ENCODE measurements at regions not wholly inside any gene's neighbourhood (a gene's known extent, or its start where the extent isn't known, plus 50 kb on each side); places are given as distances from the start of the nearest gene placed in this dataset.

DNA sequence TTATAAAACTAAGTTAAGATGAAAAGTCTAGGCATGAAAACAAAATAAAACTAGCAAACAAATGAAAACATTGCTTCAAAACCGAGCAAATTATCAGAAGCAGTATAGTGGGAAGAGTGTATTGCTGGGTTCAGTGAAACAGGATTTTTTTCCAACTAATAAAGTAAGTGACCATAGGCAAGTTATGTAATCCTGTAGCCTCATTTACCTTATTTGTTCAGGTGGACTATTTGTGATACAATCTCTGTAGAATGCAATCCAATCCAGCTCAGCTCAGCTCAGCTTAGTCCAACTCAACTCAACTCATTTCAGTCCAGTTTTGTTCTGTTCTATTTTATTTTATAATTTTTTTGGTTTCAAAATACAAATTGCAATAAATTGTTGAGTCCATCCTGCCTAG is 276.7 kb upstream of the LRIG3 start:
- no peak for FAIRE-seq

DNA sequence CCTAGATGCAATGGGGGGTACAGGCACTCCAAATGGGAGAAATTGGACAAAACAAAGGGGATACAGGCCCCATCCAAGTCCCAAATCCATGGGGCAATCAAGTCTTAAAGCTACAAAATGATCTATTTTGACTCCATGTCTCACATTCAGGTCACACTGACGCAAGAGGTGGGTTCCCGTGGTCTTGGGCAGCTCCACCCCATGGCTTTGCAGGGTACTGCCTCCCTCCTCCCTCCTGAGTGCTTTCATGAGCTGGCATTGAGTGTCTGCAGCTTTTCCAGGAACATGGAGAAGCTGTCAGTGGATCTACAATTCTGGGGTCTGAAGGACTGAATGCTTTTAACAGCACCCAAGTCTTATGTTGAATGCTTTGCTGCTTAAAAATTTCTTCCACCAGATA is 274.5 kb upstream of the LRIG3 start:
- no peak for FAIRE-seq

DNA sequence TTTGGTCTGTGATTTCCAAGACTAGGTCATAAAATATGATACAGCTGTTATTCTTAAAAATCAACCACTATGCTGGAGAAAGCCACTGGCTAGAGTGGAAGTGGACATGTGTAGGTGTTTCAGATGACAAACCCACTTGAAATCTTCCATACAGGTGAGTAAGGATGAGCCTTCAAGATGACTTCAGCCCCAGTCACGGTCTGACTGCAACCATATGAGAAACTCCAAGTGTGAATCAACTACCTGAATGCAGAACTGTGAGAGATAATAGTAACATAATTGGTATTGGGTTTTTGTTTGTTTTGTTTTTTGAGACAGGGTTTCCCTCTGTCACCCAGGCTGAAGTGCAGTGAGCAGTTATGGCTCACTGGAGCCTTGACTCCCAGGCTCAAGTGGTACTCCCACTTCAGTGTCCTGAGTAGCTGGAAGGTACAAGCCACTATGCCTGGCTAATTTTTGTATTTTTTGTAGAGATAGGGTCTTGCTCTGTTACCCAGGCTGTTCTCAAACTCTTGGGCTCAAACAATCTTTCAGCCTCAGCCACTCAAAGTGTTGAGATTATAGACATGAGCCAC is 273.3 kb upstream of the LRIG3 start:
- FAIRE-seq: no peak

DNA sequence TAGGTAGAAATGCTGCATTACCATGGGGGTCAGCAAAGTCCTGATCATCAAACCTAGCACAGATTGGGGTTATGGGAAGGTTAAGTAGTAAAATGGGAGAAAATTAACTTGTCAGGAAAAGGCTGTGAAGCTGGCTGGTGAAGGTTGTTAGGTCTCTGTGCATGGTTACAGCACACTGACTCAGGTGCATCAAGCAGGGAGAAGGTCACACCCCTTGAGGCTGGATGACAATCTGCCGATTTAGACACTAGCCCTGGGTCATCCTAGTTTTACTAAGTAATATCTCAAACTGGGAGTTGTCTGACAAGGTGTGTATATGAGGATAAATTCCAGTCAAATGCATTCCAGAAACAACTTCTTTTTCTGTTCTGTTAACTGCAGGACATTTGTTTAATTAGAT is 271.1 kb upstream of the LRIG3 start:
- no peak for FAIRE-seq

DNA sequence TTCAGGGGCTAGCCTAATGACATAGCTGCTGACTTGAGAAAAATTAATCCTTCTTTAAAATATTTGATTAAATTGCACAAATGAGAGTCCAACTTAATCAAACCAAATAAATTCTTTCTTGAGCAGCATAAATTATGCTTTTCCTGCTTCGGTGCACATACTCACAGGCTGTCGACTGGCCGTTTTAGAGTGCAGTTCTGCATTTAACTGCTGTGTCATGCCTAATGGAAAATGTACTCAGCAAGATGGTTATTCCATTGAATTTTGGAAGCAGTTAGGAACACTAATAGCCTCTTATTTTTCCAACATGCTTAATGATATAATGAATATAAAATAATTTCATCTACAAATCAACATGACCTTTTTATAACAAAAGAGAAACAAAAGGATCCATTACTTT is 266.1 kb upstream of the LRIG3 start:
- no peak for FAIRE-seq

DNA sequence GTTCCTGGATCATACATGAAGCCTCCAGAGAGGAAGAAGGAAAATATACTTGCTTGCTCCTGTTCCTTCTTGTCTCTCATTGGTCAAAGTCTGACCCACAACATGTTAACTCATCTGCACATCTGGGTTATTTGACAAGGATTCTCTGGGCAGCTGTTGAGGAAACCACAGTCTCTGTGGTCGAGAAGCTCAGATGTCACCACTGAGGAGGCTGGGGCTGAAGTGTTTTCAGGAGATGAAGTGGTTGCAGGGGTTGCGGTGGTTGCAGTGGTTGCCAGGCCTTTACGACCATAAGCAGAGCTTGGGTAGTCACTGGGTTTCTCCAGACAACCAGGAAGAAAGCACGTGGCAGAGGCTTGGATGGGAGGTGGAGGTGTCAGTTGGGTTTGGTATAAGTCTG is 265.0 kb upstream of the LRIG3 start:
- no peak for FAIRE-seq

DNA sequence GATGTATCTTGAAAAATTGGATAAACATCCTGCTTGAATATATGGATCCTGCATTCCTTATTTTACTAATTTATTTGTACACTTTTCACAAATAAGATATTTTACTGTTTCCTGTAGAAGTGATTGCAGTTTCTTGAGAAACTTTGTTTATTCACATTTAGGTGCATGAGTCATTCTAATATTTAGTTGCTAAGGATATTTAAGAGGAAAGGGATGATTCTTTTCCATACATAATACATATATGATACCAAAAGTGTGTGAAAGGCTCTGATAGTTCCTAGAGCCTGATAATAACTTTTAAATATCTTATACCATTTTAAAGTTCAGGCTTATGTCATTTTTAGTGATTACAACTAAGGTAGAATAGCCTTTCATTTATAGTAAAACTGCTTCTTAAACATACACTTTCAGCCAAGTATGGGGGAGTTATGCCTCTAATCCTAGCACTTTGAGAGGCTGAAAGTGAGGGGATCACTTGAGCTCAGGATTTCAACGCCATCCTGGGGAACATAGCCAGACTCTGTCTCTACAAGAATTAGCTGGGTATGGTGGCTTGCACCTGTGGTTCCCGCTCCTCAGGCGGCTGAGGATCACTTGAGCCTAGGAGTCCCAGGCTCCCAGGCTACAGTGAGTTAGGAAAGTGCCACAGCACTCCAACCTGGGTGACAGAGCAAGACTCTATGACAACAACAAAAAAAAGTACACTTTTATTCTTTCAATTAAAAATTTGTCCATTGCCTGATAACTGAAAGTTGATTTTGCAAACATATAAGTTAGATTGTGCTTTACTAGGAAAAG is 262.6 kb upstream of the LRIG3 start:
- FAIRE-seq: no peak

DNA sequence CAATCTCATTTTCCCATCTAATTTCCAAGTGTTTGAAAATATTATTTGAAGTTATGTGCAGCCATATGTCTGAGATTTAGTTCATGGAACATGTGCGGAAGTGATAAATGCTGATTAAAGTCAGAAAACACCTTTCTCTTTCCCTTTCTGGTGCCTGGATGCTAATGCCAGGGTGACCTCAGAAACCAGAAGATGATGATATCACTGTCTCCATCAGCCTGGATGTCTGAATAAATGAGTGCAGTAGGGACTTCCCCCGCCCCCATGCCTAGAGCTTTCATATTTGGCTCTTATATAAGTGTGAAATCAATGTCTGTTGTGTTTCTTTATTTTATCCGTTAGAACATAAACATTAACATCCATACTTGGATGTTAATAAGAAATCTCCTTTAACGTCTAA is 261.9 kb upstream of the LRIG3 start:
- no peak for FAIRE-seq

DNA sequence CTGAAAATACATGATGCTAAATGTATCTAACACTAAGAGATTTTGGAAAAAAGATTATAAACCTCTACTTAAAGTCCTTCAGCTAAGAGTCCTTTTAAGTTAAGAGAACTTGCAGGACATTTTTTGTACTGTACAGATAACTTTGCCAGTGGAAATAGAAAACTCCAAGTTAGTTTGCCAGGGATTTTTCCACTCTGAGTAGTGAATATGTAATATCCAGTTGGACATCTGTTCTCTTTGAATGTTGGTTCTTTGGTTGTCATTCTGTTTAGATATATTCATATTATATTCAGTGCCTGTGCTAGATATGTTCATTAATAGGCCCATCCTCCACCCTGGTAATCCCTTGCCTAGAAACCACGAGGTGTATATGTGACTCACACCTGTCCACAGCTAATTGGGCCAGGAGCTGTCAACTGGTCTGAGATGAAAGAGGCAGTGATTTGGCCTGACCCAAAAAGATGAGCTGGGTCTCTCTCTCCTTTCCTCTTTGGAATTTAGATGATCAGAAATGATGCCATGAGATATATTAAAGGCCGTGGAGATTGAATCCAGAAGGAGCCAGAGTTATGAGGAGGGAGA is 261.0 kb upstream of the LRIG3 start:
- FAIRE-seq: no peak

DNA sequence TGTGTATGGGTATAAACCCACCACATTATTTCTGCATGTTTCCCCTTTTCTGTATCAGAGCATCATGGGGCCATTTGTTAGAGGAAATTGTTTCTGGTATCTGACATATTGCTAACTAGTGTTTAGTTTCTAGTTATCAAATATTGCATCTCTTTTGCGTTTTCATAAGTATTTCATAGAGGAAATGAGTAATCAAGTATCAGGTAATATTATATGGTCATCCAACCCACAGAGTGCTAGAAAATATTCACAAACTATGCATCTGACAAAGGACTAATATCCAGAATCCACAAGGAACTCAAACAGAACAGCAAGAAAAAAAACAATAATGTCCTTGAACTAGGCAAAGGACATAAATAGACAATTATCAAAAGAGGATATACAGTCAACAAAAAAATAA is 258.9 kb upstream of the LRIG3 start:
- no peak for FAIRE-seq

DNA sequence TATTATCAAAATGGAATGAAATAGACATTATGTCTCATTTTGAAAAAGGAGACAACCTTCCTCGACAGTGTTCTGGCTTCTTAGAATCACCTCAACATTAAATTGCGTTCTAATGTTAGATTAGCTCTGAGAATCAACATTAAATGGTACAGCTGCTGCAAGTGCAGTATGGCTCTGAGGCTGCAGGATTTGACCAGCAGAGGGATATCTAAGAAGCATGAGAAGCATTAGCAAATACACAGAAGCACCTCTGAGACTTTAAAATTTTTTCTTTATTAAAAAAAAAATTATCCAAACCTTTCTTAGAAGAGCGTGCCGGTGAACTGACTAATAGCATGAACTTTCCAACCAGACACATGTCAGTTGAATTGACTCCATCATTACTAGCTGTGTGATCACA is 253.4 kb upstream of the LRIG3 start:
- no peak for FAIRE-seq

DNA sequence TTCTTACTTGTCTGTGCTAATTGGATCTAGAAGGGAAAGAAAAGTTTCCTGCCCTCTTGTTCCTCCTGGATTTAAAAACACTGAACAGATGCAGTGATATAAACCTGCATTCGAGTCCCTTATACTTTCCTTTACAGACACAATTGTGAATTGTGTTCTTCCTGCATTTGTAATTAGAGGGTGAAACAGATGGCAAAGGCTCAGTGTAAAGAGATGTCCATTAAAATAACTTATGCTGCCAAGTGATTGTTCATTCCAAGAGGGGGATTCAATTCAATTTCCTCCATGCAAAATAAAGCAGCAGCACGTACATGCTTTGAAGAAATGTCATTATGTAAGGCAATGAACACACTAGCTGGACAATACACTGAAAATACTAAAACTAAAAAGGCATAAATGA is 248.3 kb upstream of the LRIG3 start:
- no peak for FAIRE-seq

DNA sequence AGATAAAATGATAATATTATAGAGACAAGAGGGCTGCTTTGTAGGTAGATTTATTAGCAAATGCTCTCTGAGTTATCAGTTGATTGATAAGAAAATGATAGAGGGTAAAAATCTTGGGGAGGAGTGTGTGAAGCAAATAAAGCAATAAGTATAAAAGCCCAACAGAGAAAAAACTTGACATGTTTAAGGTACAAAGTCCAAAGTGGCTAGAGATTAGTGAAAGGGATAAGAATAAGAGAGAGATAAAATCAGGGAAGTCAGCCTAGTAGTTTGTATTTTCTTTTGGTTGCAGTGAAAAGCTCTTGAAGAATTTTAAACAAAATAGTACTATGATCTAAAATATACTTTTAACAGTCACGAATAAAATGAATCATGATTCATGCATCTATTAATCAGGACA is 246.2 kb upstream of the LRIG3 start:
- no peak for FAIRE-seq

DNA sequence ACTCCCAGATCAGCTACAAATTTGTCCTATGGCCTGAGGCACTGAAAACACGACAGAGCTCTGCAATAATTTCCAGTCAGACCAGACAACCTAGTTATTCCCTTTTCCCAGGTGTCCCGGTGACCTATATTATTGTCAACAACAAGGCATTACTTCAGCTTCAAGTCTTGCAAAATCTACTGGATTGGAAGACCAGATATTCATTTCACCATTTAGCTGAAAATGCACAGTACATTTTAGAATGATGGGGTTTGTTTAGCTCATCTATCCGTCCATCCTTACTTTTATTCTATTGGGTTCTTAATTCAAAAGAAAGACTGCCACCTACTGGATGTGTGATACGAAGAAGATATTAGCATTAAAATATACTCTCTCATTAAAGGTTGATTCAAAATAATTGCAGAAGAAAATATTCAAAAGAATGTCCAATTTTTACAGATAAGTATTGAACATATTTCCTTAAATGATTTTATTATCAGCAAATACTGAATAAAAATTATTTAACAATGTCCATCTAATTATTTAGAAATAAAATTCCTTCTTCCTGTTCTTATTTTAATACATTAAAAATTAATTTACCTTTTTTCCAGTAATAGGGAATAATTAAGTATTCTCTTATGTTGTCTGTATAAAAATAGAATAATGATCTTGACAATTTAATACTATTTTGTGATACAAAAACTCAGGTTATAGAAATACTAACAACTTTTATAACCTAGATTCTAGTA is 244.9 kb upstream of the LRIG3 start:
- peak; percentile 77 for FAIRE-seq

DNA sequence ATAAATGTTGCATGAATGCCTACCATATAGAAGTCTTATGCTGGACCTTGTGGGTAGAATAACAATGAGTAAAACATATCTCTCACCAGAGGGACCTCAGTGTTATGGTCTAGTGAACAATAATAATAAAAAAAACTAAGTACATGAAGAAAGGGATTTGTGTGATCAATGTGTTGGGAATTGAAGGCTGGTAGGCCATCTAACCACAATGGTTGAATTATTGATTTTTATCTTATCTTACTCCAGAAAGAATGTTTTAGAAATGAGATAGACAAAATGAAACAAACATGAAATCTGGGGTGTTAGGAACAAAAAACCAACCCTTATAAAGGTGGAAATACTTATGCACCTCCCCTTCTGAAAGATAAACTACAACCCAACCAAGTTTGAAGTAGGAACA is 243.9 kb upstream of the LRIG3 start:
- no peak for FAIRE-seq

DNA sequence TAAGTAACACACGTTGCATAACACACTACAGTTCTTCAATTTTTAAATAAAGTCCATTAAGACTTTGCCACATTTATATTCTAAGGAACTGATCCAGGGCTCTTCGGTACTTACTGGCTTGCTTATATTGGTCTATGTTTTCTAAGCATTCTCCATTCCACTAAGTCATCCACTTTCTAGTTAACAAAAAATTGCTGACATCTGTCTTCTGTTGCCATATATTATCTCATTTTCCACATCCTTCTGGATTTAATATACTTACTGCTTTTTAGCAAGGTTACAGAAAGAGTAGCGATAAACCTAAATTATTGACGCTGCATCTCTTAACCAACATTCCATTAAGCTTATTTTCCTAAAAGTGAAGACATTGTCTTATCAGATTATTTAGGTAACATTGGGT is 238.4 kb upstream of the LRIG3 start:
- no peak for FAIRE-seq

DNA sequence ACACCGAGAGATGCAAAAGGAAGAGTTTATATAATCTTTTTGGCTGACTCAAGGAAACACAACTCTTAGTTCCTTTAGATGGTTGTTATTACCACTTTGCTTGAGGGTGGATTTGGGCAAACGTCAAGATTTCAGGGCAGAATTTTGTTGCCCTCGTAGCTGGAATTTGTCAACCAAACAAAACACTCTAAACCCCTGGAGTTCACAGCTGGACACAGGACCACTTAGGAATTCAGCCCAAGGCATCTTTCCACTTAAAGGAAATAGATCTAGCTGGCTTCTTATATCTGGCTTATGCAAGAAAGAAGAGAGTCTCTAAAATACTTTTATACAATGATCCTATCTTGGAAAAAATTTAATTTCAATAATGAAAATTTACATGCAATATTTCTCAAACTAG is 237.8 kb upstream of the LRIG3 start:
- FAIRE-seq: no peak

DNA sequence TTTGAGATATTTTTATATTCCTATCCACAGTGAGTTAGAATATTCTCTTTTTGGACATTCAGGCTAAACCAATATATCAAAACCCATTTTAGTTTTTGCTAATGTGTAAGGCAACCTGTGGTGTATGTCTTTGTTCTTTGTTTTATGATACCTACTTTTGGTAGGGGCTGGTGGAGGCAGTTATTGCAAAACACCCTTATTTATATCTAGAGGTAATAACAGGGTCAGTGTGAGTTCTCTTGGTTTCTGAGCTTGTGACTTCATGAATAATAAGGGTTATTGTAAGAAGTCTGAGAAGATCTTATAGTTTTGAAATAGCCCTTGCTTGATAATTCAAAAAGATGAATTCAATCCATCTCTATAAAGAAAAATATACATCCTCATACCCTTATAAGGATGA is 235.1 kb upstream of the LRIG3 start:
- FAIRE-seq: no peak

DNA sequence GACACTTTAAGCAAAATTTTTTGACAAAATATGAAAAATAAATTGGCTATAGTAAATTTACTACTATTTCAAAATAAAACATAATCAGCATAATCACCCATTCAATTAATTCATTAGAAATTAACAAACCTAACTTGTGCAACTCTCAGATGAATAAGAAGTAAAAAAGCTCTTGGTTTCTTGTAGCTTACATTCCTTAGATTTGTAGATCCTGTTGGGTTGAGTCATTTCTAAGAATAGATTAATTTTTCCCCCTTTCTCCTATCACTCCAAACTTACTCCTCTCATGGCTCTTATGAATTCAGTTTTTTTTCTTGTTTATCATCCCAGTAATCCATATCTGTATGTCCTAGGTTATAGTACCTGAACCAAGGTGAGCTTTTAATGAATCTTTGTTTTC is 230.9 kb upstream of the LRIG3 start:
- FAIRE-seq: no peak

DNA sequence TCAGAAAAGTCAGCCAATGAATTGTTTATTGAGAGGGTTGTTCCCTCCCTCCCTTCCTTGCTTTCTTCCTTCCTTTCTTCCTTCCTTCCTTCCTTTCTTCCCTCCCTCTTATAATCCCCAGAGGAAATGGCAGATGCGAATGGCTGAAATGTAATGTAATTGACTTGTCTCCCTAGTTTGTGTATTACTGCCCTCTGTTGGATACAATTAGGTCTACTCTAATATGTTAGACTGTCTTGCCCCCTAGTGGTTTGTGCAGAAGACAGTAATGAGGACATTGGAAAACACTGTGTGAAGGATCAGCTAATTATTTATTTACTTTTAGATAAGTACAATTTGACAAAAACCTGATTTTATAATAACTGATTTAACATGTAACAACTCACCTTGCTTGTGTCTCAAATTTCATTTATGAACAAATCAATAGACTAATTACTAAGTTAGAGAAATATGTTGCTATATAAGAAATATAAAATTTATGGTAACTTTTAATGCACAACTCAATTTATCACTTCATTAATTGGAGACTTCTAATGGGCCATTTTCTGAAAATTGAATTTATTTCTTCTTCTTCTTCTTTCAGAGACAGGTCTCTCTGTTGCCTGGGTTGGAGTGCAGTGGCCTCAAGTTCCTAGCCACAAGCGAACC is 229.8 kb upstream of the LRIG3 start:
- FAIRE-seq: peak; percentile 92

DNA sequence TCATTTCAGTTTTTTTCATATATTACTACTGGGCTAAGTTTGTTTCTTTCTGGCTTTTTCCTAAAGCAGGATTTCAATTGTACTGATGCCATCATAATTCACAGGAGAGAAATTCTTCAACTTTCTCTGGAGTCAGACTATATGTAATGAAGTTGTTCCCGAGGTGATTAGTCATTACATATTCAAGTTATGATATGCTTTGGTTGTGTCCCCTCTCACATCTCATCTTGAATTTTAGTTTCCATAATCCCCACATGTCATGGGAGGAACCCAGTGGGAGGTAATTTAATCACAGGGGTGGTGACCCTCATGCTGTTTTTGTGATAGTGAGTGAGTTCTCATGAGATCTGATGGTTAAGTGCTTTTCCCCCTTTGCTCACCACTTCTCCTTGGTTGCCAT is 227.5 kb upstream of the LRIG3 start:
- no peak for FAIRE-seq

DNA sequence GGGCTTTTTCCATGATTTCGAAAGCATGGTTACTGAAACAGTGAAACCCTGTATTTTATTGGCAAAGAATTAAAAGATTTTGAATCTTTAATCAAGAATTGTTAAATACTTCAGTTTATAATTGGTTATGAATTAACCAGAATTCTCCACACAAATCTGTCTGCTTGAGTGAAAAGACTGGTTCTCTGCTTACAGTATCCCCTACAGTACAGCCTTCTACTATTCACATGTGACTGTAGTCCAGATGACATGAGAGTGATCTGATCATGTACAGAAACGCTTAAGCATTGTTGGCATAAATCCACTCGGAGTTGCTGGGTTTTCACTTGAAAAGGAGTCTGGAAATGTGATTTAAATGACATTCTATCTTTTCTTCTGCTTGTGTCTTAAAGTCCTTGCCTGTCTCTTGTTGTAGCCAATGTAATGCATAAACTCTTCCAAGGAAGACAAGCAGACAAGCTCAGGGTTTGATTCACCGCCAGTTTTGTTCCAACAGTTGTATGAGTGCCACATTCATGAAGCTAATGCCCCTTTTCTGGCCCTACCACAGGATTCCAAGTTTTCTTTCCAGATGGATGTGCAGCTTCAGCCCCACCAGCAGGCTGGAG is 222.0 kb upstream of the LRIG3 start:
- no peak for FAIRE-seq

DNA sequence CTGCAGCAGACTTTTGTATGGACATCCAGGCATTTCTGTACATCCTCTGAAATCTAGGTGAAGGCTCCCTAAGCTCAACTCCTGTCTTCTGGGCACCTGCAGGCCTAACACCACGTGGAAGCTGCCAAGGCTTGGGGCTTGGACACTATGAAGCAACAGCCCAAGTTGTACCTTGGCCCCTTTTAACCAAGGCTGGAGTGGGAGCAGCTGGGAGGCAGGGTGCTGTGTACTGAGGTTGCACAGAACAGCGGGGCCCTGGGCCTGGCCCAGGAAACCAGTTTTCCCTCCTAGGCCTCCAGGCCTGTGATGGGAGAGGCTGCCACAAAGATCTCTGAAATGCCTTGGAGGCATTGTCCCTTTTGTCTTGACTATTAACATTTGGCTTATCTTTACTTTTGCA is 214.4 kb upstream of the LRIG3 start:
- no peak for FAIRE-seq

All from TTC549 (cell line).